Adrenal gland (tissue), 5 donors: ENCODE measurements at regions not wholly inside any gene's neighbourhood (a gene's known extent, or its start where the extent isn't known, plus 50 kb on each side); places are given as distances from the start of the nearest gene placed in this dataset.

ENCODE experiments used
- CTCF ChIP-seq, 6 experiments: fragments of 450-650 bp in 4 of 6; fragments of 200-600 bp in 2 of 6; sonication (generic) in 1 of 6; IDR thresholded peaks; 1 replicate in 5 of 6; 2 replicates in 1 of 6; pipeline versions ENCODE4 v1.5.1 to v1.8.0; 2016 to 2021; ENCODE audit warnings: antibody characterized with exemption in 6 of 6, mild to moderate bottlenecking in 2 of 6, moderate library complexity in 1 of 6
- POLR2A ChIP-seq, 2 donors: fragments of 450-650 bp; IDR thresholded peaks; one replicate each; pipeline ENCODE4 v1.6.1; 2017; ENCODE audit warnings: antibody characterized with exemption in 2 of 2, mild to moderate bottlenecking in 2 of 2, moderate library complexity in 1 of 2
- donor health status: DM: no; HTN: no; CAD: no.

GRCh38 chr6:144365271-144365670 is 80.1 kb downstream of the UTRN start:
- no peak for TF ChIP-seq POLR2A (IDR thresholded peaks at IDR 0.05)
- no peak for TF ChIP-seq CTCF (IDR thresholded peaks at IDR 0.05)
